ENCODE measurements at regions not wholly inside any gene's neighbourhood (a gene's known extent, or its start where the extent isn't known, plus 50 kb on each side); places are given as distances from the start of the nearest gene placed in this dataset.

DNA sequence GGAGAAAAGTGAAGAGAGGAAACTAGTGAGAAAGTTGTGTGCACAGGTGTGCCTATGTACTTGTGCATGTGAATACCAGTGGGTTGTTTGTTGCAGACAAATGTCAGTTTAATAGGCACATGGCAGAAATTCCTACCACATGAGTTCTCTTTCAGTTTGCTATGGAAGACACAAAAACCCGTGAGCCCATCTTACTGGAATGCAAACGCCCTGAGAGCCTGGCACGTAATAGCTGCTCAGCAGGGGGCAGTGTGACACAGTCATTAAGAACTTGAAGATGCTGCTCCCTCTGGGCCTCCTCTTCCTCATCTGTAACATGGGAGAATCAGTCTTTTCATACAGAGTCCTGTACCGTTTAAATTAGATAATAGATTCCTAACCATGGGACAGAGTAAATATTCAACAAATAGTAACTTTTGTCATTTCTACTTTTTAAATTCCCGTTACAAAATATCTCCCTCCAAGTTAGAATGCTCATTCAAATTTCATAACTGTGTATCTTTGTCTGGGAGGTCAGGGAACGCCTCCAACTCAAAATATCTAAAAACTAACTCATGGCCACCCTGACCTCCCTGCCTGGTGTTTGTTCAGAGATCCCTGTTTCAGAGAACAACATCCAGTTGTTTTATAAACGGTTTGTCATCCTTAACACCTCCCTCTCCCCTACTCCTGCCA, 802.9 kb downstream of the MAFB start:
- DNase-seq (ENCODE audit: low read depth, low spot score), result peak; percentile 70
- CTCF ChIA-PET, result interaction anchor here (1.0 to 4.9 kb wide), 6 partner anchors 10 to 364 kb away, joined by 3 to 26 read pairs (median 3); no protein-coding TSS in a partner anchor
- H3K4me3 ChIP-seq (ENCODE audit: low read depth, low read length), result no peak overlapping the region
- POLR2A ChIA-PET, result no interaction called here
- TF ChIP-seq, protein P1, sequence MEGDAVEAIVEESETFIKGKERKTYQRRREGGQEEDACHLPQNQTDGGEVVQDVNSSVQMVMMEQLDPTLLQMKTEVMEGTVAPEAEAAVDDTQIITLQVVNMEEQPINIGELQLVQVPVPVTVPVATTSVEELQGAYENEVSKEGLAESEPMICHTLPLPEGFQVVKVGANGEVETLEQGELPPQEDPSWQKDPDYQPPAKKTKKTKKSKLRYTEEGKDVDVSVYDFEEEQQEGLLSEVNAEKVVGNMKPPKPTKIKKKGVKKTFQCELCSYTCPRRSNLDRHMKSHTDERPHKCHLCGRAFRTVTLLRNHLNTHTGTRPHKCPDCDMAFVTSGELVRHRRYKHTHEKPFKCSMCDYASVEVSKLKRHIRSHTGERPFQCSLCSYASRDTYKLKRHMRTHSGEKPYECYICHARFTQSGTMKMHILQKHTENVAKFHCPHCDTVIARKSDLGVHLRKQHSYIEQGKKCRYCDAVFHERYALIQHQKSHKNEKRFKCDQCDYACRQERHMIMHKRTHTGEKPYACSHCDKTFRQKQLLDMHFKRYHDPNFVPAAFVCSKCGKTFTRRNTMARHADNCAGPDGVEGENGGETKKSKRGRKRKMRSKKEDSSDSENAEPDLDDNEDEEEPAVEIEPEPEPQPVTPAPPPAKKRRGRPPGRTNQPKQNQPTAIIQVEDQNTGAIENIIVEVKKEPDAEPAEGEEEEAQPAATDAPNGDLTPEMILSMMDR (IDR thresholded peaks at IDR 0.05; ENCODE audit: insufficient read depth, low read length, missing control alignments), result peak; percentile 51

DNA sequence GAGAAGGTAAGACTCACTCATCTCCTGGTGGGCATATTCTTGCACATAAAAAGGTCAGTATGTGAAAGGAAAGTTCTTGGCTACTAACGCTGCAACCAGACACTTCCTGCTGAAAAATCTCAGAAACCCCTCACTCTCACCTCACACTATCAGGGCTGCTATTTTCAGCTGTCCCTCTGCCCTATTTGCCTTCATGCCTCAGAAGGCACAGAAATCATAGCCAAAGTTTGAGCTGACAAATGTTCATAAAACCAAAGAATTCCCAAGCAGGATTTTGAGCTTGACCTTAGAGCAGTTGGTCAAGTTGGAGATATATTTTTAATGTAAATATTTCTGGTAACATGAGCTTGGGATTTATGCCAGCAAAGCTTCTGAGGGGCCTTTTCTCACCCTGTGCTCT, 806.2 kb downstream of the MAFB start:
- ChIA-PET POLR2A (interaction anchor here (0.6 kb wide), 1 partner anchor 73 kb away, joined by 3 read pairs; no protein-coding TSS in a partner anchor), CTCF (interaction anchor here (1.2 to 4.9 kb wide), 3 partner anchors 9 to 27 kb away, joined by 4 to 26 read pairs (median 5); no protein-coding TSS in a partner anchor)
- DNase-seq (ENCODE audit: low read depth, low spot score), result no peak
- no peak overlapping the region for H3K4me3 ChIP-seq (ENCODE audit: low read depth, low read length)
- TF ChIP-seq, protein P1 (IDR thresholded peaks at IDR 0.05; ENCODE audit: insufficient read depth, low read length, missing control alignments), result no peak

DNA sequence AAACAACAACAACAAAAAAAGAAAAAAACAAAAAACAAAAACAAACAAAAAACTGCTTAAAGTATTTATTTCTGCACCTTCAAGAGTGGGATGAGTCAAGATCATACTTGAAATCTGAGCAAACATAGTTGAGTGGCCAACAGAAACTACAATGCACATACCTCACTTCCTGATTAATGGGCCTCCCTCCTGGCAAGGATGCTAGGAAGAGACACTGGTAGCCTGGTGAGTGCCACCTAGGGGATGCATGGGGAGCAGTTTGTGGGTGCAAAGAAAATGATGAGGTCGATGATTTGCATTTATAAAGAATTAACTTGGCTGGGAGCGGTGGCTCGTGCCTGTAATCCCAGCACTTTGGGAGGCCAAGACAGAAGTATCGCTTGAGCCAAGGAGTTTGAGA, 808.1 kb downstream of the MAFB start:
- TF ChIP-seq, protein P1 (IDR thresholded peaks at IDR 0.05; ENCODE audit: insufficient read depth, low read length, missing control alignments), result no peak
- DNase-seq (ENCODE audit: low read depth, low spot score), result no peak
- CTCF ChIA-PET, result no interaction called here
- POLR2A ChIA-PET, result no interaction called here
- no peak overlapping the region for H3K4me3 ChIP-seq (ENCODE audit: low read depth, low read length)

DNA sequence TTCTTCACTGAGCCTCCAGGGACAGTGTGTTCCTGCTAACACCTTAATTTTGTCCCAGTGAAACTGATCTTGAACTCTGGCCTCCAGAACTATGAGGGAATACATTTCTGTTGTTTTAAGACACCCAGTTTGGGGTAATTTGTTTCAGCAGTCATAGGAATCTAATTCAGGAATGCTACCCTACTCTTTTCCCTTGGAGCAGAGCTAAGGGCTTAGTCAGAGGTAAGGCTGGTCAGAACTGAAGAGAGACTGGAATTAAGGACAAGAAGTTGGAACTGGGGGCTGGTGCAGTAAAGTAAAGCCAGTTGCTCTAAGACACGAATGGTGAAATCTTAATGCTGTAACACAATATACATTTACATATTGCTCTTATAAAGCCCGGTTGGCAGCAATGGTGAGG, 809.7 kb downstream of the MAFB start:
- no peak overlapping the region for H3K4me3 ChIP-seq (ENCODE audit: low read depth, low read length)
- ChIA-PET CTCF (interaction anchor here (1.3 to 5.4 kb wide), 2 partner anchors 33 to 50 kb away, joined by 3 to 34 read pairs; no protein-coding TSS in a partner anchor), POLR2A (no interaction called here)
- DNase-seq (ENCODE audit: low read depth, low spot score), result no peak
- TF ChIP-seq, protein P1 (IDR thresholded peaks at IDR 0.05; ENCODE audit: insufficient read depth, low read length, missing control alignments), result no peak

DNA sequence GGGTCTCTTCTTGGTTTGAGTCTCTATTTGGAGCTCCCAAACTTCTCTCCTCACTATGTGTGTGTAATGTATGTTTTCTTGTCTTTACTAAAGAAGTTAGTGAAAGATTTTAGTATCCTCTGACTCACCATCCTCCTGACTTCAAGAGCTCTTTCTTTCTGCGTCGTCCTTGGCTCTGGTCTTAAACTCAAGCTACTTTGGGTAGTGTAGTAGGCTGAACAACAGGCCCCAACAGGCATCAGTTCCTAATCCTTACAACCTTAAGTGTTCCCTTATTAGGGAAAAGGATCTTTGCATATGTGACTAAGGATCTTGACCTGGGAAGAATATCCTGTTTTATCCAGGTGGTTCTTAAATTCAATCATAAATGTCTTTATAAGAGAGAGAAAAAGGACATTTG, 810.2 kb downstream of the MAFB start:
- TF ChIP-seq, protein P1 (IDR thresholded peaks at IDR 0.05; ENCODE audit: insufficient read depth, low read length, missing control alignments), result no peak
- POLR2A ChIA-PET, result interaction anchor here (0.8 kb wide), 1 partner anchor 810 kb away, joined by 3 read pairs; the partner anchor contains the start of gene MAFB
- CTCF ChIA-PET, result interaction anchor here (0.8 to 5.4 kb wide), 3 partner anchors 15 to 50 kb away, joined by 3 to 34 read pairs (median 3); no protein-coding TSS in a partner anchor

DNA sequence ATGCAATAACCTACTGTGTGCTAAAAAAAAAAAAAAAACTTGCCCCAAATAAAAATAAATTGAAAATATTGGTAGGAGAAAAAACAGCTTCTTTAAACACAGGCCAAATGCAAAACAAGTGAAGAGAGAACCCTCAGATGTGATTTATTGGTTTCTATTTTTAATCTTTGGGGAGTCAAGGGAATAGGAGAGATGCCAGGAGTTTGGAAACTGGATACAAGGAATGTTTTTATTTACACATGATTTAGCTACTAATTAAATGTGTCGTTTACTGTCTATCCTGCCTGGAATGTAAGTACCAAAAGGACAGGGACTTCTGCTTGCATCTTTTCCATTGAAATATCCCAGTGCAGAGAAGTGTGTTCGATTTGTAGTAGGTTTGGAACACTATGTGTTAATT, 810.7 kb downstream of the MAFB start:
- no peak for DNase-seq (ENCODE audit: low read depth, low spot score)
- POLR2A ChIA-PET, result interaction anchor here (0.8 kb wide), 1 partner anchor 810 kb away, joined by 3 read pairs; the partner anchor contains the start of gene MAFB
- TF ChIP-seq, protein P1 (IDR thresholded peaks at IDR 0.05; ENCODE audit: insufficient read depth, low read length, missing control alignments), result no peak
- H3K4me3 ChIP-seq (ENCODE audit: low read depth, low read length), result no peak overlapping the region
- CTCF ChIA-PET, result interaction anchor here (0.8 to 5.4 kb wide), 5 partner anchors 15 to 69 kb away, joined by 3 to 34 read pairs (median 3); no protein-coding TSS in a partner anchor

More for the DNA sequence above, 810.2 kb downstream of the MAFB start:
- DNase-seq (ENCODE audit: low read depth, low spot score), result no peak
- no peak overlapping the region for H3K4me3 ChIP-seq (ENCODE audit: low read depth, low read length)

Data from AG04449 (cell line).